ENCODE measurements at regions not wholly inside any gene's neighbourhood (a gene's known extent, or its start where the extent isn't known, plus 50 kb on each side); places are given as distances from the start of the nearest gene placed in this dataset.

DNA sequence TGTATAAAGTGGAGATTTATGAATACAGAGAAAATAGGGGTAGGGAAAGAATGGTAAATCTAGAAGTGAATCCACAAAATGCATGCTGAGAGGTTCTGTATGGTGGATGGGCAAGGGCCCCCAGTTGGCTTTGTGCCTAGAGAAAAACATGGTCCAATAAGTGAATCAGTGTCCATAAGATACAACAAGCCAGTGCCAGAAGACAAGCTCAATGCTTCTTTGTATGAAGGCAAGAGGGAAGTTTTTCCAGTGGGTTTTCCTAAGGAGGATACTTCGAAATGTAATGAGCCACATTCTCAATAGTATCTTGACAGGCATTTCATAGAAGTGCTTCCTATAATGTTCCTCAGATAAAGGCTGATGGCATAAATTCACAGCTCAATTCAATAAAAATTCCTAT is 169.4 kb upstream of the HMCN1 start:
- TF ChIP-seq FOXK2 (IDR thresholded peaks at IDR 0.05) (no peak), L3MBTL2 (conservative IDR thresholded peaks at IDR 0.05) (no peak), ELF4 (IDR thresholded peaks at IDR 0.05) (no peak), NFRKB (IDR thresholded peaks at IDR 0.05) (no peak), TARDBP (IDR thresholded peaks at IDR 0.05) (no peak), BHLHE40 (IDR thresholded peaks at IDR 0.05; ENCODE audit: borderline replicate concordance) (no peak), HDGF (IDR thresholded peaks at IDR 0.05; ENCODE audit: borderline replicate concordance) (no peak)
